Panc1 (cell line): ENCODE measurements at regions not wholly inside any gene's neighbourhood (a gene's known extent, or its start where the extent isn't known, plus 50 kb on each side); places are given as distances from the start of the nearest gene placed in this dataset.

Experiments used
- ATAC-seq: fragments of 200-7000 bp; cut with Tn5 transposase; 2 replicates; pipeline ENCODE4 v1.9.1; 2020; ENCODE audit warnings: mild to moderate bottlenecking, moderate library complexity
- BruUV-seq: library from RNA; stranded (reverse); fragments of 400-500 nt; replicated peaks from 2 replicates; lab custom pipeline; 2021; lab: Mats Ljungman, UMichigan
- CTCF ChIA-PET: fragments of 300-600 bp; sonication (Branson Sonifier 250); formaldehyde crosslinking; loops from one replicate; lab custom pipeline; 2022; ENCODE audit warnings: antibody characterized with exemption; lab: Charles Lee
- POLR2A ChIA-PET: fragments of 300-600 bp; sonication (Branson Sonifier 250); formaldehyde crosslinking; loops from one replicate; lab custom pipeline; 2022; ENCODE audit warnings: antibody characterized with exemption; lab: Charles Lee
- DNase-seq: peaks from one replicate; pipeline ENCODE4 v3.0.0-alpha.2; 2010; ENCODE audit warnings: low read depth, low spot score
- H3K27ac ChIP-seq: 2 replicates; pipeline ENCODE4 v1.5.1; 2011; ENCODE audit warnings: mild to moderate bottlenecking, low read length, inconsistent platforms
- H3K27me3 ChIP-seq: fragments of 200-500 bp; sonication (Bioruptor generic); 2 replicates; pipeline ENCODE4 v1.6.0; 2014; ENCODE audit warnings: low read length, inconsistent platforms; ENCODE audit not compliant: control insufficient read depth, insufficient read depth
- H3K36me3 ChIP-seq: fragments of 200-500 bp; sonication (Bioruptor generic); 2 replicates; pipeline ENCODE4 v1.5.1; 2014; ENCODE audit warnings: inconsistent platforms, mild to moderate bottlenecking, low read length, moderate library complexity; ENCODE audit not compliant: control insufficient read depth, insufficient read depth
- H3K4me1 ChIP-seq: 2 replicates; pipeline ENCODE4 v1.5.1; 2011; ENCODE audit warnings: inconsistent platforms, mild to moderate bottlenecking, low read length, moderate library complexity; ENCODE audit not compliant: control insufficient read depth, insufficient read depth
- H3K4me3 ChIP-seq, 2 experiments: 2 replicates each; pipeline ENCODE4 v1.5.1; 2011 to 2012; ENCODE audit warnings: low read depth in 2 of 2, low read length in 2 of 2, mild to moderate bottlenecking in 2 of 2, inconsistent platforms in 1 of 2, moderate library complexity in 1 of 2
- H3K9me3 ChIP-seq: fragments of 200-500 bp; sonication (Bioruptor generic); 2 replicates; pipeline ENCODE4 v1.5.1; 2014; ENCODE audit warnings: low read depth, mild to moderate bottlenecking, inconsistent platforms, low read length, moderate library complexity; ENCODE audit not compliant: control insufficient read depth, insufficient read depth
- CTCF ChIP-seq: fragments of 450-650 bp; IDR thresholded peaks from 2 replicates; pipeline ENCODE4 v1.5.1; 2017; ENCODE audit warnings: mild to moderate bottlenecking
- POLR2AphosphoS5 ChIP-seq: IDR thresholded peaks from 2 replicates; pipeline ENCODE4 v1.6.1; 2012; ENCODE audit warnings: mild to moderate bottlenecking, low read depth, low read length, moderate library complexity
- REST ChIP-seq, 2 experiments: IDR thresholded peaks; 2 replicates each; pipeline ENCODE4 v1.6.1; 2011 to 2012; ENCODE audit warnings: low read depth in 2 of 2, control low read depth in 1 of 2, low read length in 1 of 2, mild to moderate bottlenecking in 1 of 2, moderate library complexity in 1 of 2; ENCODE audit not compliant: insufficient read depth in 1 of 2
- SIN3A ChIP-seq: IDR thresholded peaks from 2 replicates; pipeline ENCODE4 v1.6.1; 2012; ENCODE audit warnings: low read depth, mild to moderate bottlenecking, low read length, moderate library complexity, borderline replicate concordance; ENCODE audit not compliant: insufficient read depth
- TCF7L2 ChIP-seq: IDR thresholded peaks from 2 replicates; pipeline ENCODE4 v1.6.1; 2011; ENCODE audit warnings: mild to moderate bottlenecking, low read depth, low read length, inconsistent platforms
- in situ Hi-C: cut with HindIII; loops from 2 replicates; pipeline ENCODE4 v1.10.0; 2016; ENCODE audit warnings: low sequenced_read_pairs, low pct_unique_long_range_greater_than_20kb
- intact Hi-C: fragments of 100-400 bp; cut with micrococcal nuclease; formaldehyde crosslinking; loops from one replicate; pipeline ENCODE4 v1.10.0; 2022; ENCODE audit not compliant: unreplicated experiment

- Histone ChIP-seq H3K27ac (no peak overlapping the region), H3K4me3 (no peak overlapping the region), H3K36me3 (no peaks in the 10 kb centered on the region), H3K4me1 (no peaks in the 10 kb centered on the region), H3K9me3 (no peaks in the 10 kb centered on the region), H3K27me3 (no peaks in the 10 kb centered on the region)
- intact Hi-C loops (no loop called here), in situ Hi-C loops (no loop called here)
- ATAC-seq (no peak), DNase-seq (no peak)
- ChIA-PET POLR2A (no interaction called here), CTCF (no interaction called here)
- no peak for TF ChIP-seq POLR2AphosphoS5
- no peak for TF ChIP-seq SIN3A
- TF ChIP-seq TCF7L2, result no peak
- TF ChIP-seq CTCF, result no peak
- no peak for TF ChIP-seq REST (IDR thresholded peaks at IDR 0.05; ENCODE audit: insufficient read depth in 1 of 2, low read depth in 2 of 2, low read length in 1 of 2)
- BruUV-seq, result no TSS peak
Measured at GRCh38 chr17:65438173-65438572, 123.3 kb downstream of the AXIN2 start.

GRCh38 chr17:65436871-65437270 is 124.6 kb downstream of the AXIN2 start:
- POLR2A ChIA-PET, result no interaction called here
- intact Hi-C loops, result no loop called here

More at GRCh38 chr17:65436871-65437270, 124.6 kb downstream of the AXIN2 start:
- Histone ChIP-seq H3K27ac (no peak overlapping the region), H3K4me1 (no peaks in the 10 kb centered on the region), H3K4me3 (no peak overlapping the region), H3K36me3 (no peaks in the 10 kb centered on the region), H3K9me3 (no peaks in the 10 kb centered on the region), H3K27me3 (no peaks in the 10 kb centered on the region)
- no TSS peak for BruUV-seq
- ATAC-seq, result no peak
- no peak for TF ChIP-seq SIN3A
- TF ChIP-seq TCF7L2, result no peak
- no peak for TF ChIP-seq CTCF
- no peak for TF ChIP-seq POLR2AphosphoS5
- TF ChIP-seq REST (IDR thresholded peaks at IDR 0.05; ENCODE audit: insufficient read depth in 1 of 2, low read depth in 2 of 2, low read length in 1 of 2), result no peak
- DNase-seq, result no peak
- in situ Hi-C loops, result no loop called here
- CTCF ChIA-PET, result no interaction called here
